Lower leg skin (tissue), 3 donors: ENCODE measurements at regions not wholly inside any gene's neighbourhood (a gene's known extent, or its start where the extent isn't known, plus 50 kb on each side); places are given as distances from the start of the nearest gene placed in this dataset.

Experiments
- CTCF ChIP-seq, 3 donors: fragments of 450-650 bp; IDR thresholded peaks; one replicate each; pipeline ENCODE4 v1.5.1; 2016; ENCODE audit warnings: antibody characterized with exemption in 3 of 3, mild to moderate bottlenecking in 3 of 3, moderate library complexity in 2 of 3
- POLR2A ChIP-seq, 2 donors: fragments of 450-650 bp; IDR thresholded peaks; one replicate each; pipeline ENCODE4 v1.6.1; 2016 to 2017; ENCODE audit warnings: antibody characterized with exemption in 2 of 2, mild to moderate bottlenecking in 1 of 2, moderate library complexity in 1 of 2

GRCh38 chr3:102574355-102574754 lies 139.5 kb downstream of the ZPLD1 start:
- no peak for TF ChIP-seq POLR2A (IDR thresholded peaks at IDR 0.05)
- no peak for TF ChIP-seq CTCF (IDR thresholded peaks at IDR 0.05)
